ENCODE measurements at regions not wholly inside any gene's neighbourhood (a gene's known extent, or its start where the extent isn't known, plus 50 kb on each side); places are given as distances from the start of the nearest gene placed in this dataset.
"Not testable (repeated sequence)": the region's sequence is repeated elsewhere in the genome, so short reads cannot be mapped to it uniquely, and the experiment has no call there.

GRCh38 chr6:112881027-112881426 lies 533.9 kb downstream of the RFPL4B start:
- peak; percentile 20 for DNase-seq (ENCODE audit: low read depth)

GRCh38 chr6:112881828-112882780 lies 535.0 kb downstream of the RFPL4B start:
- DNase-seq (ENCODE audit: low read depth) = peak; percentile 44

GRCh38 chr6:112883095-112883494 lies 536.0 kb downstream of the RFPL4B start:
- DNase-seq (ENCODE audit: low read depth) = no peak

GRCh38 chr6:112886415-112886814 lies 539.3 kb downstream of the RFPL4B start:
- DNase-seq (ENCODE audit: low read depth) = no peak

GRCh38 chr6:112887424-112887823 lies 540.3 kb downstream of the RFPL4B start:
- DNase-seq (ENCODE audit: low read depth) = not testable (repeated sequence)

- DNase-seq (ENCODE audit: low read depth) = no peak
Measured at GRCh38 chr6:112899541-112899940, 552.4 kb downstream of the RFPL4B start.

GRCh38 chr6:112903361-112903760 lies 556.2 kb downstream of the RFPL4B start:
- DNase-seq (ENCODE audit: low read depth) = no peak

- DNase-seq (ENCODE audit: low read depth) = no peak
Measured at GRCh38 chr6:112906726-112907125, 559.6 kb downstream of the RFPL4B start.

GRCh38 chr6:112909781-112910180 lies 562.7 kb downstream of the RFPL4B start:
- peak; percentile 46 for DNase-seq (ENCODE audit: low read depth)

GRCh38 chr6:112910256-112910655 lies 563.1 kb downstream of the RFPL4B start:
- peak; percentile 22 for DNase-seq (ENCODE audit: low read depth)

- no peak for DNase-seq (ENCODE audit: low read depth)
Measured at GRCh38 chr6:112911959-112912358, 564.8 kb downstream of the RFPL4B start.

GRCh38 chr6:112912416-112913101 lies 565.4 kb downstream of the RFPL4B start:
- no peak for DNase-seq (ENCODE audit: low read depth)

GRCh38 chr6:112919744-112920143 lies 572.6 kb downstream of the RFPL4B start:
- not testable (repeated sequence) for DNase-seq (ENCODE audit: low read depth)

- no peak for DNase-seq (ENCODE audit: low read depth)
Measured at GRCh38 chr6:112920994-112921393, 573.9 kb downstream of the RFPL4B start.

GRCh38 chr6:112923940-112924587 lies 576.9 kb downstream of the RFPL4B start:
- no peak for DNase-seq (ENCODE audit: low read depth)

- DNase-seq (ENCODE audit: low read depth) = no peak
Measured at GRCh38 chr6:112925702-112926101, 578.6 kb downstream of the RFPL4B start.

GRCh38 chr6:112927641-112928320 lies 580.7 kb downstream of the RFPL4B start:
- no peak for DNase-seq (ENCODE audit: low read depth)

- no peak for DNase-seq (ENCODE audit: low read depth)
Measured at GRCh38 chr6:112929641-112930040, 582.5 kb downstream of the RFPL4B start.

GRCh38 chr6:112931832-112932231 lies 584.7 kb downstream of the RFPL4B start:
- no peak for DNase-seq (ENCODE audit: low read depth)

GRCh38 chr6:112933947-112934346 lies 586.8 kb downstream of the RFPL4B start:
- no peak for DNase-seq (ENCODE audit: low read depth)

- DNase-seq (ENCODE audit: low read depth) = no peak
Measured at GRCh38 chr6:112934433-112935327, 587.5 kb downstream of the RFPL4B start.

Data from HS-5 (cell line).